Embryonic facial prominence (tissue), 1 donor: ENCODE measurements at regions not wholly inside any gene's neighbourhood (a gene's known extent, or its start where the extent isn't known, plus 50 kb on each side); places are given as distances from the start of the nearest gene placed in this dataset.
"Not testable (repeated sequence)": the region's sequence is repeated elsewhere in the genome, so short reads cannot be mapped to it uniquely, and the experiment has no call there.

Source experiments
- DNase-seq: peaks from one replicate; pipeline ENCODE4 v3.0.0-alpha.2; 2016; ENCODE audit errors: extremely low spot score

- DNase-seq, result no peak
Measured at GRCh38 chr1:188164459-188164858, 1335.7 kb downstream of the PLA2G4A start.

- no peak for DNase-seq
Measured at GRCh38 chr1:188166654-188167053, 1337.9 kb downstream of the PLA2G4A start.

- no peak for DNase-seq
Measured at GRCh38 chr1:188169971-188170370, 1341.2 kb downstream of the PLA2G4A start.

GRCh38 chr1:188170411-188170810 lies 1341.7 kb downstream of the PLA2G4A start:
- no peak for DNase-seq

GRCh38 chr1:188170935-188171334 lies 1342.2 kb downstream of the PLA2G4A start:
- DNase-seq, result no peak

- DNase-seq, result not testable (repeated sequence)
Measured at GRCh38 chr1:188182063-188182462, 1353.3 kb downstream of the PLA2G4A start.

GRCh38 chr1:188188317-188188716 lies 1359.6 kb downstream of the PLA2G4A start:
- DNase-seq, result no peak

GRCh38 chr1:188194916-188195315 lies 1366.2 kb downstream of the PLA2G4A start:
- DNase-seq, result no peak

GRCh38 chr1:188218289-188218688 lies 1389.5 kb downstream of the PLA2G4A start:
- no peak for DNase-seq

- DNase-seq, result no peak
Measured at GRCh38 chr1:188220051-188220450, 1391.3 kb downstream of the PLA2G4A start.

GRCh38 chr1:188224263-188224662 lies 1395.5 kb downstream of the PLA2G4A start:
- no peak for DNase-seq

GRCh38 chr1:188225975-188226374 lies 1397.2 kb downstream of the PLA2G4A start:
- DNase-seq, result no peak

- DNase-seq, result no peak
Measured at GRCh38 chr1:188228623-188229022, 1399.9 kb downstream of the PLA2G4A start.

GRCh38 chr1:188237573-188238348 lies 1409.0 kb downstream of the PLA2G4A start:
- no peak for DNase-seq

- DNase-seq, result no peak
Measured at GRCh38 chr1:188240772-188241406, 1412.1 kb downstream of the PLA2G4A start.

GRCh38 chr1:188241629-188242028 lies 1412.9 kb downstream of the PLA2G4A start:
- DNase-seq, result no peak

- no peak for DNase-seq
Measured at GRCh38 chr1:188243456-188243855, 1414.7 kb downstream of the PLA2G4A start.

- no peak for DNase-seq
Measured at GRCh38 chr1:188244681-188245080, 1415.9 kb downstream of the PLA2G4A start.

GRCh38 chr1:188247255-188247654 lies 1418.5 kb downstream of the PLA2G4A start:
- no peak for DNase-seq

GRCh38 chr1:188249811-188250210 lies 1421.1 kb downstream of the PLA2G4A start:
- no peak for DNase-seq

- DNase-seq, result no peak
Measured at GRCh38 chr1:188251036-188251435, 1422.3 kb downstream of the PLA2G4A start.

GRCh38 chr1:188261849-188262248 lies 1433.1 kb downstream of the PLA2G4A start:
- DNase-seq, result no peak

GRCh38 chr1:188269956-188270355 lies 1441.2 kb downstream of the PLA2G4A start:
- no peak for DNase-seq
